Right lobe of liver (tissue), 6 donors: ENCODE measurements at regions not wholly inside any gene's neighbourhood (a gene's known extent, or its start where the extent isn't known, plus 50 kb on each side); places are given as distances from the start of the nearest gene placed in this dataset.
"Not testable (repeated sequence)": the region's sequence is repeated elsewhere in the genome, so short reads cannot be mapped to it uniquely, and the experiment has no call there.

Experiments
- ATAC-seq, 4 donors: fragments of 200-7000 bp; cut with Tn5 transposase; one replicate each; pipeline ENCODE4 v1.9.1; 2020; ENCODE audit warnings: mild to moderate bottlenecking in 4 of 4, moderate library complexity in 4 of 4
- DNase-seq, 3 donors: peaks; one replicate each; pipeline ENCODE4 v3.0.0-alpha.2; 2020
- H3K27ac ChIP-seq, 3 donors: fragments of 200-600 bp; one replicate each; pipeline ENCODE4 v1.8.0; 2022
- H3K27me3 ChIP-seq, 2 donors: fragments of 200-600 bp; one replicate each; pipeline ENCODE4 v1.8.0; 2022
- H3K36me3 ChIP-seq, 4 donors: fragments of 200-600 bp; sonication (generic) in 1 of 4; one replicate each; pipeline versions ENCODE4 v1.5.1 to v1.8.0; 2017 to 2022; ENCODE audit warnings: control low read depth in 1 of 4
- H3K4me1 ChIP-seq, 4 donors: fragments of 200-600 bp; sonication (generic) in 1 of 4; one replicate each; pipeline versions ENCODE4 v1.5.1 to v1.8.0; 2017 to 2022; ENCODE audit warnings: control low read depth in 1 of 4
- H3K4me3 ChIP-seq, 3 donors: fragments of 200-600 bp; one replicate each; pipeline ENCODE4 v1.8.0; 2022
- H3K9me3 ChIP-seq, 4 donors: fragments of 200-600 bp; sonication (generic) in 1 of 4; one replicate each; pipeline versions ENCODE4 v1.5.1 to v1.8.0; 2017 to 2022; ENCODE audit warnings: control low read depth in 1 of 4
- POLR2A ChIP-seq: fragments of 450-650 bp; IDR thresholded peaks from one replicate; pipeline ENCODE4 v1.6.1; 2017; ENCODE audit warnings: antibody characterized with exemption, mild to moderate bottlenecking
- WGBS: methylation state at CpG from one replicate; pipeline ENCODE4 v1.1.6; 2018; ENCODE audit warnings: low coverage, low lambda C conversion rate; ENCODE audit not compliant: insufficient coverage; ENCODE audit errors: missing lambda C conversion rate; 5-methylcytosine and 5-hydroxymethylcytosine counted together
- intact Hi-C, 2 donors: fragments of 100-400 bp; cut with DNase I; formaldehyde crosslinking; loops; one replicate each; pipeline versions ENCODE4 v1.11.2 to v1.14.1; 2022
- TF ChIP-seq, protein P1 (sequence below), 4 donors: fragments of 200-600 bp in 3 of 4; fragments of 450-650 bp in 1 of 4; IDR thresholded peaks; one replicate each; pipeline versions ENCODE4 v1.5.1 to v1.8.0; 2016 to 2022; ENCODE audit warnings: antibody characterized with exemption in 4 of 4, mild to moderate bottlenecking in 2 of 4
- donor health status: DM: no; HTN: yes; CAD: no.
- donor health status: DM: no; HTN: no; CAD: no.
- donor health status: DM: no; HTN: no; CAD: no.
- donor health status: DM: no; HTN: yes; CAD: no.
- donor health status: DM: no; HTN: yes; CAD: no.

DNA sequence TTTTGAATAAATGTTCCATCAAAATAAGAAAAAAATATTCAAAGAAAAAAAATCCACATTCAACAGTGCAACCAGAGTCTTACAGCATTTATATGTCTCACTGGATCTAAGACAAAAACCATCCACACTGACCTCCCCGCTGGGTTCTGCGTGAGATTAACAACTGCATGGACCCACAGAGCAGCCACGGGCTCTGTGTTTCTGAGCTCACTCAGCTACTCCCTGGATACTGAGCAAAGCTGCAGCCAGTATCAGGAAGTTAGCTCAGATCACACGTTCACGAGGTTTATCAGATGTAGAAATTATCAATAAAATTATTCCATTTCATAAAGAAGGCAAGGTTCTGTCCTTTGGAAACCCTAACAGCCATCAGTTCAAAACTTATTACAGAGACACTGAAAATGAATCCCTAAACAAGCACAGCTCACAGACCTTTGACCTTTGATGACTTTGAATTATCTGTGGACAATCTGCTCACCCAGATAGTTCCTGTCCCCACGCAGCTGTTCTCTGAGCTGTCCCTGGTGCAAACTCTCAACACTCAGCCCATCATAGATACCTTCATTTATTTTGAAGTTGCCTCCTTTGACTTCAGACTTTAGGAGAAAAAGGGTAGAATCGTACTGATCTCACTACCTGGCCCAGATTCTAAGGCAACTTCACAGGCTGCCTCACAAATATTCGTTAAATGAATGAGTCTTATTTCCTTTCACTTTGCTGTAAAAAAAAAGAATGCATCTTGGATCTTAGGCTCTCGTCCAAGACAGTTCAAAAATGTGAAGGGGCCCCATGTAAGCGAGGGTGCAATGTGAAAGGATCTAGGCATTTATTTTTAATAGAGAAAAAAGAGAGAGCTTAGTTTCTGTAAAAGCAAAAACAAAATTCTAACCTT, 67.7 kb upstream of the SVIL start:
- Histone ChIP-seq H3K4me1 (peaks cover 0 to 13% (median 6%) of the 10 kb centered on the region in 4 donors), H3K9me3 (no peaks in the 10 kb centered on the region), H3K27ac (no peak overlapping the region), H3K4me3 (no peak overlapping the region), H3K27me3 (no peaks in the 10 kb centered on the region), H3K36me3 (no peaks in the 10 kb centered on the region)
- WGBS = 14% methylated on average over 7 of the region's 10 CpGs
- DNase-seq (no peak), ATAC-seq (peak; percentile 83 to 89 (median 86))
- intact Hi-C loops = no loop called here
- TF ChIP-seq POLR2A = no peak
- TF ChIP-seq, protein P1, sequence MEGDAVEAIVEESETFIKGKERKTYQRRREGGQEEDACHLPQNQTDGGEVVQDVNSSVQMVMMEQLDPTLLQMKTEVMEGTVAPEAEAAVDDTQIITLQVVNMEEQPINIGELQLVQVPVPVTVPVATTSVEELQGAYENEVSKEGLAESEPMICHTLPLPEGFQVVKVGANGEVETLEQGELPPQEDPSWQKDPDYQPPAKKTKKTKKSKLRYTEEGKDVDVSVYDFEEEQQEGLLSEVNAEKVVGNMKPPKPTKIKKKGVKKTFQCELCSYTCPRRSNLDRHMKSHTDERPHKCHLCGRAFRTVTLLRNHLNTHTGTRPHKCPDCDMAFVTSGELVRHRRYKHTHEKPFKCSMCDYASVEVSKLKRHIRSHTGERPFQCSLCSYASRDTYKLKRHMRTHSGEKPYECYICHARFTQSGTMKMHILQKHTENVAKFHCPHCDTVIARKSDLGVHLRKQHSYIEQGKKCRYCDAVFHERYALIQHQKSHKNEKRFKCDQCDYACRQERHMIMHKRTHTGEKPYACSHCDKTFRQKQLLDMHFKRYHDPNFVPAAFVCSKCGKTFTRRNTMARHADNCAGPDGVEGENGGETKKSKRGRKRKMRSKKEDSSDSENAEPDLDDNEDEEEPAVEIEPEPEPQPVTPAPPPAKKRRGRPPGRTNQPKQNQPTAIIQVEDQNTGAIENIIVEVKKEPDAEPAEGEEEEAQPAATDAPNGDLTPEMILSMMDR (IDR thresholded peaks at IDR 0.05) = no peak

DNA sequence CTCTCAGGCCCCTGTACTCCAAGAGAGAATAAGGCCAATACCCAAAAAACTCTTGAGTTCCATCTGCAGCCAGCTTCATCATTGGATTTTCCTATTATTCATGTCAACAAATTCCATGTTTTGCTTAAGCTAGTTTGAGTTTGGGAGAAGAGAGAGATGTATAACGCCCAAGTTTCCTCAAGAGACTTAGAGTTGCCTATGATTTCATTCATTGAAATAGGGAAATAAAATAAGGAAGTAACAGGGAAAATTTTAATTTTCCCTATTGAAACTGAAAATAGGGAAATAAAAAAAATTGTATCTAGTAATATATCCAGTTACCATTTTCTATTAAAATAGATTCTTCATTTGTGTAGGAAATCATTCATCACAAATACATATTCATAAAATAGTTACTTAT, 66.5 kb upstream of the SVIL start:
- WGBS = 69% methylated on average over 1 of the region's 1 CpG
- ATAC-seq (no peak), DNase-seq (no peak)
- TF ChIP-seq POLR2A = no peak
- TF ChIP-seq, protein P1 (IDR thresholded peaks at IDR 0.05) = no peak
- Histone ChIP-seq H3K4me1 (peaks cover 0 to 13% (median 6%) of the 10 kb centered on the region in 4 donors), H3K27me3 (no peaks in the 10 kb centered on the region), H3K4me3 (no peak overlapping the region), H3K9me3 (no peaks in the 10 kb centered on the region), H3K36me3 (no peaks in the 10 kb centered on the region), H3K27ac (no peak overlapping the region)
- intact Hi-C loops = no loop called here

DNA sequence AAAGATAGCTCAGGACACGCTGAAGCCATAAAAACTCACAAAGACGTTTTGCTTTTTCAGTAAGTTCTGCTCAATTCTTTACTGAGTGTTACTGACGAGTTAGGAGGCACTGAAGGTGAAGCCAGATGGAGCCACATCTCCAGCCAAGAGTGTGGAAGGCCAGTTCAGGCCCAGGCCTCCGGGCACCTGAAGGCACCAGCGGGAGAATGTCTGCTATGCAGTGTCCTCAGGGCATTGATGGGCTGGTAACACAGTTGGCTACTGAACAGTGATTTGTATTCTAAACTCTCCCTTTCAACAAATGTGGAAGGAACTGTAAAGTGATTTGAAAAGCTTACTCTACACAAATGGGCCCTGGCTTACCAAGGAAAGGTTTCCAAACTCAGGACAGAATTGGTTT, 64.8 kb upstream of the SVIL start:
- TF ChIP-seq, protein P1 (IDR thresholded peaks at IDR 0.05) = no peak
- no peak for TF ChIP-seq POLR2A
- intact Hi-C loops = no loop called here
- 96% methylated on average over 5 of the region's 5 CpGs for WGBS
- no peak for DNase-seq
- H3K9me3 ChIP-seq = no peaks in the 10 kb centered on the region
- no peak for ATAC-seq
- H3K4me3 ChIP-seq = no peak overlapping the region
- H3K27ac ChIP-seq = no peak overlapping the region
- no peaks in the 10 kb centered on the region for H3K27me3 ChIP-seq
- peaks cover 0 to 13% (median 6%) of the 10 kb centered on the region in 4 donors for H3K4me1 ChIP-seq
- H3K36me3 ChIP-seq = no peaks in the 10 kb centered on the region

DNA sequence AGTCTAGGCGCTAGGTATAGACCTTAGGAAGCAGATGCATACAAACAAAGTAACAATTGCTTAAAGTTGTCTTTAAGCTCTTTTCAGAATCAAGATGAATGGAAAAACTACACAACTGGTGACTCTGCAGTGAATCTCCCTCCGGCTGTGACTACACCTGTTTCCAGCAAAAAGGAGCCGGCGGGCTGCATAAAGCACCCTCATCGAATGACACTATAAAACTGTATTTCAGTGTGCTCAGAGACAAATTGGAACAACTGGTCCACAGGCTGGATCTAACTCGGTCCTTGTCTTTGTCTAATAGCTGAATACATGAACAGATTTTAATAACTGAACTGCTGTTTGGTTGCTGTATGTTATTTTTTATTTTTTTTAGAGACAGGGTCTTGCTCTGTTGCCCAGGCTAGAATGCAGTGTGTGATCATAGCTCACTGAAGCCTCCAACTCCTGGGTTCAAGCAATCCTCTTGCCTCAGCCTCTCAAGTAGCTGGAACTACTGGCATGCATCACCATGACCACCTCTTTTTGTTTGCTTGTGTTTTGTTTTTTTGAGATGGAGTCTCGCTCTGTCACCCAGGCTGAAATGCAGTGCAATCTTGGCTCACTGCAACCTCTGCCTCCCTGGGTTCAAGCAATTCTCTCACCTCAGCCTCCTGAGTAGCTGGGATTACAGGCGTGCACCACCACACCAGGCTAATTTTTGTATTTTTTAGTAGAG, 64.2 kb upstream of the SVIL start:
- Histone ChIP-seq H3K27ac (no peak overlapping the region), H3K4me3 (no peak overlapping the region), H3K27me3 (no peaks in the 10 kb centered on the region), H3K9me3 (no peaks in the 10 kb centered on the region), H3K36me3 (no peaks in the 10 kb centered on the region), H3K4me1 (peaks cover 0 to 13% (median 6%) of the 10 kb centered on the region in 4 donors)
- TF ChIP-seq, protein P1 (IDR thresholded peaks at IDR 0.05) = no peak
- TF ChIP-seq POLR2A = no peak
- DNase-seq (no peak), ATAC-seq (no peak)
- intact Hi-C loops = no loop called here
- WGBS = 84% methylated on average over 8 of the region's 8 CpGs

DNA sequence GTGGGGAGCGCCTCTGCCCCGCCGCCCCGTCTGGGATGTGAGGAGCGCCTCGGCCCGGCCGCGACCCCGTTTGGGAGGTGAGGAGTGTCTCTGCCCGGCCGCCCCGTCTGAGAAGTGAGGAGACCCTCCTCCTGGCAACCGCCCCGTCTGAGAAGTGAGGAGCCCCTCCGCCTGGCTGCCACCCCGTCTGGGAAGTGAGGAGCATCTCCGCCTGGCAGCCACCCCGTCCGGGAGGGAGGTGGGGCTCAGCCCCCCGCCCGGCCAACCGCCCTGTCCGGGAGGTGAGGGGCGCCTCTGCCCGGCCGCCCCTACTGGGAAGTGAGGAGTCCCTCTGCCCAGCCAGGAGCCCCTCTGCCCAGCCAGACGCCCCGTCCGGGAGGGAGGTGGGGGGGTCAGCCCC, 61.8 kb upstream of the SVIL start:
- H3K4me3 ChIP-seq, ATAC-seq, H3K27ac ChIP-seq, H3K9me3 ChIP-seq, H3K36me3 ChIP-seq, intact Hi-C loops, DNase-seq, H3K27me3 ChIP-seq, H3K4me1 ChIP-seq: not testable (repeated sequence)
- no CpG with 5 or more reads among the region's 30 CpGs for WGBS
